K562 (cell line): ENCODE measurements at regions not wholly inside any gene's neighbourhood (a gene's known extent, or its start where the extent isn't known, plus 50 kb on each side); places are given as distances from the start of the nearest gene placed in this dataset.

Source experiments
- CREB5 ChIP-seq: fragments of 250-450 bp; sonication (Bioruptor Pico); IDR thresholded peaks from 2 replicates; pipeline ENCODE4 v1.5.0; 2020; ENCODE audit warnings: mild to moderate bottlenecking
- DIDO1 ChIP-seq: fragments of 450-650 bp; IDR thresholded peaks from 2 replicates; pipeline ENCODE4 v1.6.1; 2016; ENCODE audit warnings: low read depth, missing biosample characterization, missing genetic modification characterization
- HINFP ChIP-seq: fragments of 450-650 bp; conservative IDR thresholded peaks from 2 replicates; pipeline ENCODE4 v1.6.1; 2016; ENCODE audit warnings: missing genetic modification characterization, low read depth, mild to moderate bottlenecking, control low read depth, missing compliant biosample characterization
- KHSRP ChIP-seq: fragments of 450-650 bp; IDR thresholded peaks from 2 replicates; pipeline ENCODE4 v1.6.1; 2017
- KLF6 ChIP-seq: fragments of 250-450 bp; sonication (Bioruptor Pico); IDR thresholded peaks from 2 replicates; pipeline ENCODE4 v1.4.0; 2020; ENCODE audit warnings: mild to moderate bottlenecking, moderate library complexity, borderline replicate concordance
- MAFG ChIP-seq: fragments of 450-650 bp; conservative IDR thresholded peaks from 2 replicates; pipeline ENCODE4 v1.6.1; 2016; ENCODE audit warnings: missing genetic modification characterization, missing compliant biosample characterization
- TAL1 ChIP-seq: fragments of 450-650 bp; IDR thresholded peaks from 2 replicates; pipeline ENCODE4 v1.6.1; 2016; ENCODE audit warnings: mild to moderate bottlenecking
- YY1 ChIP-seq, 3 experiments: IDR thresholded peaks; 2 replicates each; pipeline ENCODE4 v1.6.1; 2011; ENCODE audit warnings: low read length in 2 of 3, mild to moderate bottlenecking in 2 of 3, moderate library complexity in 2 of 3, borderline replicate concordance in 1 of 3, control low read depth in 1 of 3, low read depth in 1 of 3; ENCODE audit not compliant: insufficient read depth in 3 of 3, insufficient replicate concordance in 2 of 3, control insufficient read depth in 1 of 3, insufficient read length in 1 of 3; ENCODE audit errors: extremely low read depth in 1 of 3
- ZBTB26 ChIP-seq: fragments of 450-650 bp; formaldehyde crosslinking; IDR thresholded peaks from 2 replicates; pipeline ENCODE4 v1.4.0; 2022; ENCODE audit warnings: missing genetic modification characterization
- ZNF232 ChIP-seq: sonication (generic); formaldehyde crosslinking; IDR thresholded peaks from 2 replicates; pipeline ENCODE4 v1.8.0; 2022; ENCODE audit warnings: mild to moderate bottlenecking, missing genetic modification reagents
- ZNF592 ChIP-seq: fragments of 450-650 bp; IDR thresholded peaks from 2 replicates; pipeline ENCODE4 v1.6.1; 2017; ENCODE audit warnings: antibody characterized with exemption, mild to moderate bottlenecking
- ZNF655 ChIP-seq: fragments of 250-450 bp; sonication (Bioruptor Pico); IDR thresholded peaks from 2 replicates; pipeline ENCODE4 v1.5.0; 2021
- ZNF79 ChIP-seq: fragments of 250-450 bp; sonication (Bioruptor Pico); IDR thresholded peaks from 2 replicates; pipeline ENCODE4 v1.4.0; 2020; ENCODE audit warnings: low read depth, mild to moderate bottlenecking, moderate library complexity

GRCh38 chrX:30973784-30974427 is 84.9 kb upstream of the TAB3 start (continued):
- peak; percentile 93 for TF ChIP-seq ZNF592
- TF ChIP-seq ZNF232 (CRISPR knock-in tag): no peak
- peak; percentile 42; the same call in 1 of the 2 replicates for TF ChIP-seq ZBTB26 (CRISPR knock-in tag)
- TF ChIP-seq HINFP (tag): peak; percentile 59; the same call in 1 of the 2 replicates
- TF ChIP-seq KLF6 (CRISPR knock-in tag): peak; percentile 66; the same call in 1 of the 2 replicates
- TF ChIP-seq CREB5 (CRISPR knock-in tag): no peak
- TF ChIP-seq TAL1: peak; percentile 33; the same call in 1 of the 2 replicates
- TF ChIP-seq DIDO1: peak; percentile 73; the same call in 1 of the 2 replicates
- TF ChIP-seq ZNF79 (CRISPR knock-in tag): peak; percentile 72; the same call in 1 of the 2 replicates
- TF ChIP-seq YY1 (IDR thresholded peaks at IDR 0.05; ENCODE audit: borderline replicate concordance in 1 of 3, control insufficient read depth in 1 of 3, extremely low read depth in 1 of 3, insufficient read depth in 3 of 3, insufficient read length in 1 of 3, insufficient replicate concordance in 2 of 3, low read depth in 1 of 3, low read length in 2 of 3): peak; percentile 14 to 85 (median 35)
- TF ChIP-seq ZNF655 (CRISPR knock-in tag): no peak
- TF ChIP-seq KHSRP: no peak
- TF ChIP-seq MAFG: 0 out of 2 replicates have a peak, but pooled peaks have one; percentile 20
